SK-N-SH (cell line): ENCODE measurements at regions not wholly inside any gene's neighbourhood (a gene's known extent, or its start where the extent isn't known, plus 50 kb on each side); places are given as distances from the start of the nearest gene placed in this dataset.

Source experiments
- ELF1 ChIP-seq: IDR thresholded peaks from 2 replicates; pipeline ENCODE4 v1.4.0; 2012
- EP300 ChIP-seq, 2 experiments: IDR thresholded peaks; 2 replicates each; pipeline versions ENCODE4 v1.4.0 to v1.6.1; 2012; ENCODE audit warnings: borderline replicate concordance in 1 of 2, low read depth in 1 of 2, low read length in 1 of 2
- RAD21 ChIP-seq: IDR thresholded peaks from 2 replicates; pipeline ENCODE4 v1.6.1; 2012; ENCODE audit warnings: mild to moderate bottlenecking, low read length
- RCOR1 ChIP-seq: fragments of 150-350 bp; IDR thresholded peaks from 2 replicates; pipeline ENCODE4 v1.6.1; 2017; ENCODE audit warnings: antibody characterized with exemption, low read length
- TEAD4 ChIP-seq: IDR thresholded peaks from 2 replicates; pipeline ENCODE4 v1.4.0; 2012; ENCODE audit warnings: mild to moderate bottlenecking, borderline replicate concordance; ENCODE audit not compliant: insufficient read depth
- TF ChIP-seq, protein P1 (sequence below): fragments of 200-600 bp; sonication (generic); IDR thresholded peaks from 2 replicates; pipeline ENCODE4 v1.6.1; 2017; ENCODE audit warnings: antibody characterized with exemption, mild to moderate bottlenecking, moderate library complexity

DNA sequence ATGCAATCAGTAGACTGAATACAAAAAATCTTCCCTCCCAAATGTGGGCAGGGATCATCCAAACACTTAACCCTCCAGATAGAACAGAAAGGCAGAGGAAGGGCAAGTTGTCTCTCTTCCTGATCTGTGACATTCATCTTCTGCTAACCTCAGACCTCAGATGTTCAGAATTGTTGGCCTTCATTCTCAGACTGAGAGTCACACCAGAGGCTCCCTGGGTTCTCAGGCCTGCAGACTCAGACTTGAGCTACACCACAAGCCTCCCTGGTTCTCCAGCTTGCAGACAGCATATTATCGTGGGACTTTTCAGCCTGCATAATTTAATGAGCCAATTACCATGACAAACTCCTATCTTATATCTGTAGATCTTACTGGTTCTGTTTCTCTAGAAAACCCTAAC, 1471.6 kb upstream of the ADGRL3 start:
- TF ChIP-seq, protein P1, sequence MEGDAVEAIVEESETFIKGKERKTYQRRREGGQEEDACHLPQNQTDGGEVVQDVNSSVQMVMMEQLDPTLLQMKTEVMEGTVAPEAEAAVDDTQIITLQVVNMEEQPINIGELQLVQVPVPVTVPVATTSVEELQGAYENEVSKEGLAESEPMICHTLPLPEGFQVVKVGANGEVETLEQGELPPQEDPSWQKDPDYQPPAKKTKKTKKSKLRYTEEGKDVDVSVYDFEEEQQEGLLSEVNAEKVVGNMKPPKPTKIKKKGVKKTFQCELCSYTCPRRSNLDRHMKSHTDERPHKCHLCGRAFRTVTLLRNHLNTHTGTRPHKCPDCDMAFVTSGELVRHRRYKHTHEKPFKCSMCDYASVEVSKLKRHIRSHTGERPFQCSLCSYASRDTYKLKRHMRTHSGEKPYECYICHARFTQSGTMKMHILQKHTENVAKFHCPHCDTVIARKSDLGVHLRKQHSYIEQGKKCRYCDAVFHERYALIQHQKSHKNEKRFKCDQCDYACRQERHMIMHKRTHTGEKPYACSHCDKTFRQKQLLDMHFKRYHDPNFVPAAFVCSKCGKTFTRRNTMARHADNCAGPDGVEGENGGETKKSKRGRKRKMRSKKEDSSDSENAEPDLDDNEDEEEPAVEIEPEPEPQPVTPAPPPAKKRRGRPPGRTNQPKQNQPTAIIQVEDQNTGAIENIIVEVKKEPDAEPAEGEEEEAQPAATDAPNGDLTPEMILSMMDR = no peak
- no peak for TF ChIP-seq RCOR1
- TF ChIP-seq ELF1 = no peak
- TF ChIP-seq TEAD4 = no peak
- TF ChIP-seq RAD21 = no peak
- TF ChIP-seq EP300 (IDR thresholded peaks at IDR 0.05; ENCODE audit: borderline replicate concordance in 1 of 2, low read depth in 1 of 2, low read length in 1 of 2) = no peak
